ENCODE measurements at regions not wholly inside any gene's neighbourhood (a gene's known extent, or its start where the extent isn't known, plus 50 kb on each side); places are given as distances from the start of the nearest gene placed in this dataset.
A peak's percentile ranks its signal among the peaks of the same experiment; 100 is the strongest.

DNA sequence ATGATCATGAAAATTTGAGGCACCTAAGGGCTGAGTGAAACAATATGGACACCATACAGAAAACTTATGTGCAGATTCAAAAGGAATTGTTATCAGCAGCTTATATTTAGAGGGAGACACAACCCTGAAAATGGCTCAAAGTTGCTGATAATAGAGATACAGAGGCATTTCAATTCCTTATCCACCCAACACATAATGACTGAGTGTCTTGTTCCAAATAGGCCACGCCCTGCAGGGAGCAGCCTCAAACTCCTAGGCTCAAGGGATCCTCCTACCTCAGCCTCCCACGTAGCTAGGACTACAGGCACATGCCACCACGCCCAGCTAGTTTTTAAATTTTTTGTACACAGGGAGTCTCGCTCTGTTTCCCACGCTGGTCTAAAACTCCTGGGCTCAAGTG, 79.0 kb downstream of the LBH start:
- DNase-seq = no peak

DNA sequence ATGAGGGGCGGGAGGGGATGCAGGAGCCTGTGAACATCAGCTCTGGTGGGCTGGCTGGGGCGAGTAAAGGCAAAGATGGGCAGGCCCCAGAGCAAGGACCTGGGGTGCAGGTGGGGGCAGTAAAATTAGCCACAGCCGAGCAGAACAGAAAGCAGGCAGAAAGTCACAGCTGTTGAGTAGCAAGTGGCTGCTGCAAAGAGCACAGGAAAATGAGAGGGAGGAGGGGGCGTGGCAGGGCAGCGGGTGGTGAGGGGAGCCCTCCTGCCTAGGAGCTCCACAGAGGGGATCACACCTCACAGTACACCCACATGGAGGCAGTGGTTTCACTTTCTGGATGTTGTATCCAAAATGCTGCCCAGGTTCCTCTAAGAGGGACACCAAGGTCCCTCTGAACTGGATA, 79.6 kb downstream of the LBH start:
- DNase-seq = no peak

DNA sequence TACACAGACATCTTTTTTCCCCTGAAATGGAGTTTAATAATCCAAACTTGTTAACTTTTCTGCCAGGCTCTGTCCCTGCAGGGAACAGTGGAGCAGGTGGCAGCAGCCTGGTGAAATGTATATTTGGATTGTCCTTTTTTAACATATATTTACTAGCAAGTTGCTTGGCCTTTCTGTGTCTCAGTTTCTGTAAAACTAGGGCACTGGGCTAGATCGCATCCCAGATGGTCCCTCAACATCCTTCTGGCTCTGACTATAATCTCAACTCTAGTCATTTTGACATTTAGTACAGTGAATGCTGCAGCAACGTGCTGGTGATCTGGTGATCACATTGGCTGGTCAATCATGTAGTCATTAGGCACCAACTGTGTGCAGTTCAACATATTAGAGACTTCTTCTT, 80.4 kb downstream of the LBH start:
- no peak for DNase-seq

- DNase-seq = no peak
Measured at GRCh38 chr2:30312916-30313315, 81.6 kb downstream of the LBH start.

DNA sequence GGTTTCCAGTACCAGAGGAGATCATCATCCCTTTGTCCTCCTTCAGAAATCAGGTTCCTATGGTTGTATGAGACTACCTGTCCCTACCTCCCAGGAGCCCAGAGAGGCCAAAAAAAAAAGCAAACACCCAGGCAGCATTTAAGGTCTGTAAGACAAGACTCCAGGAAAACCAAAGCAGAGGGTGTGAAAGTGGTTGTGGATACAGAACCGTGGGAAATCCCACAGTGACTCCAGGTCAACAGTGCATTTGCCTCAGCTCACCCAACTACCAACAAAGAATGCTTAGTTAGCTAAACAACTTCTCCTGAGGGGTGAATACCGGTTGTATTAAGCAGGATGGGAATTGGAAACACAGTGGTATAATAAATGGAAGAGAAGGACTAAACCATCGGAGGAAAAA, 83.6 kb downstream of the LBH start:
- DNase-seq = no peak

DNA sequence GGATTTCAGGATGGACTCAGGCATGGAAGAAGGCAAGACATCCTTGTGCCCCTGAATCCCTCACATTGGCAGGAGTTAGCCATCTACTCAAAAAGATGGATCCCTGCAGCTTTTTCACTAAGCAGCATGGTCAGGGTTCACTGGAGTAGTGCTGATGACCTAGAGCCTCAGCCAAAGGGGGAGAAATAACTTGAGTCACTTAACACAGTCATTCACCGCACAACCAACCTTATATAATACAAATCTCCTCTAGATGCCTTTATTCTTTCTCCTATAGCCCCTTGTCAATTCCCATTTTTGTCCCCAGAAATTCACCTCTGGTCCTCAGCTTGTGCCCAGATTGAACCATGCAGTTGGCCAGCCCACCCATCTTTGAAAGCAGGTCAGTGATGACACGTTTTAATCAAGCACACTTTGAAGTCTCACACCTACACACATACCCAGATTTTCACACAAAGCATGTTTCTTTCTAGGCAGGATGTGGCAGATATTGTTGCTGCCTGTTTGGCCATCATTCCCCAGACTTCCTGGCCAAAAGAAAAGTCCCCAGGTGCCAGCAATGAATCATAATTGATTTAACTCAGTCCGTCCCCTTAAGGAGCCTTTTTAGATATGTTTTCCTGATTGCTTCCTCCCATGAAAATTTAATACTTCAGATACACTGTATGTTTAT, 84.2 kb downstream of the LBH start:
- no peak for DNase-seq

GRCh38 chr2:30316408-30316807, 85.1 kb downstream of the LBH start:
- DNase-seq = no peak

DNA sequence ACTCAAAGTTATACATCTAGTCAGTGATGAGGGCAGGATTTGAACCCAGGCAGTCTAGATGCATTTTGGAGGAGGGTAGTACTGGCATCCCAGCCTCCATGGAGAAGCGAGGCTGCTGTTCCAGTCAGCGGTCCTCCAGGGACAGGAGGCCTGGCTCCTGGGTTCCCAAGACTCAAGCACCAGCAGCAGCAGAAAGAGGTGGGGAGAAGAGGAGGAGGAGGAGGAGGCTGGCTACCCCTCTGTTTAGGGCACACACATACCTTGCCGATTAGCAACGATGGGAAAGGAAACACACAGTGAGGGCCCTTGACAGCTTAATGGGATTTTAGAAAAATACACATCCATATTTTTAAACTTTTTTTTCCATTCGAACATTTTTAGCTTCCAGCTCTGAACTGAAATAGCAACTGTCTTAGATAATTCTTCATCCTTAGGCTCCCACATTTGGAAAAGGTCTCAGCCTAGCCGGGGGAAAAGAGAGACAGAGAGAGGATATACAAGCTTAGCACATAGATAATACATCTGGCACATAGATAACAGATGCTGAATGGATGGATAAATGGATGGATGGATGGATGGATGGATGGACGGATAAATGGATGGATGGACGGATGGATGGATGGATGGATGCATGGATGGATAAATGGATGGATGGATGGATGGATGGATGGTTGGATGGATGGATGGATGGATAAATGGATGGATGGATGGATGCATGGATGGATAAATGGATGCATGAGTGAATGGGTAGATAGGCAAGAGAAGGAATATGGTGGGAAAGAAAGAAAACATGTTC, 87.9 kb downstream of the LBH start:
- DNase-seq = no peak

DNA sequence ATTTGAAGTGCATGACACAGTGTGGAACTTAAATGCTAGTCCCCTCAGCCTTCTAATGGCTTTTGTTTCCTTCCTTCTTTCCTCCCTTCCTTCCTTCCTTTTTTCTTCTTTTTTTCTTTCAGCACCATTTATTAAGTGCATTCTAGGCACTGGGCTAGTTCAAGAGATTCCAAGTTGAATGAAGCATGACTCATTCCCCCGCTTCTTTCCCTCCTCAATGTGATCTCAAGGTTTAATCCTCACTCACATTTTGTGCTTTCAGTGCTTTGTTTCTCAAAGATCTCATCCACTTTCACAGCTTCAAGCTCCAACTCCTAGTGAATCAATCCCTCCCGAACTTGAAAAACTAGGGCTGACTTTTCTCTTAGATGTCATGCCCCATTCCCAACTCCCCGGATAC, 90.1 kb downstream of the LBH start:
- DNase-seq = no peak

- no peak for DNase-seq
Measured at GRCh38 chr2:30323499-30323898, 92.2 kb downstream of the LBH start.

DNA sequence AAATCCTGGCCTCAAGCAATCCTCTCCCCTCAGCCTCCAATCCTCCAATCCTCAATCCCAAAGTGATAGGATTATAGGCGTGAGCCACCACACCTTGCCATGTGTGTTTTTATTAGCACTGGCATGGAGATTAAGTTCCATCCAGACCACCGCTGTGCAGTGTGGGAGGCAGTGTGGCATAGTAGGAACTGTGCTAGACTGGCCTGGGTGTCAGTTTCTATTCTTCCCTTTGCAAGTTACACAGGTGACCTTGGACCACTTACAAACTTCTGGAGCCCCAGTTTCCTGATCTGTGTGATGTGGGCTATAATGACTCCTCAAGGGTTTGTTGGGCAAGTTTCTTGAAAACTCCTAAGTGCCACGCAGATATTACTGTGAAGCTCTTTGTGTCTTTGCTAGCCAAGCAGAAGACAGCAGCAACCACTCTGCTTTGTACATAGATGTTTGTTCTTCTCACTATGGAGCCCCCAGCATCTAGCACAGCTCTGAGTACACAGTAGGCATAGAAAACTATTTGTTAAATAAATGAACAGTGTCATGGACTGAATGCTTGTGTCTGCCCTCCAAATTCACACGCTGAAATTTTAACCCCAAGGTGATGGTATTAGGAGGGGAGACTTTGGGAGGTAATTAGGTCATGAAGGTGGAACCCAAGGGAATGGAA, 93.0 kb downstream of the LBH start:
- no peak for DNase-seq

DNA sequence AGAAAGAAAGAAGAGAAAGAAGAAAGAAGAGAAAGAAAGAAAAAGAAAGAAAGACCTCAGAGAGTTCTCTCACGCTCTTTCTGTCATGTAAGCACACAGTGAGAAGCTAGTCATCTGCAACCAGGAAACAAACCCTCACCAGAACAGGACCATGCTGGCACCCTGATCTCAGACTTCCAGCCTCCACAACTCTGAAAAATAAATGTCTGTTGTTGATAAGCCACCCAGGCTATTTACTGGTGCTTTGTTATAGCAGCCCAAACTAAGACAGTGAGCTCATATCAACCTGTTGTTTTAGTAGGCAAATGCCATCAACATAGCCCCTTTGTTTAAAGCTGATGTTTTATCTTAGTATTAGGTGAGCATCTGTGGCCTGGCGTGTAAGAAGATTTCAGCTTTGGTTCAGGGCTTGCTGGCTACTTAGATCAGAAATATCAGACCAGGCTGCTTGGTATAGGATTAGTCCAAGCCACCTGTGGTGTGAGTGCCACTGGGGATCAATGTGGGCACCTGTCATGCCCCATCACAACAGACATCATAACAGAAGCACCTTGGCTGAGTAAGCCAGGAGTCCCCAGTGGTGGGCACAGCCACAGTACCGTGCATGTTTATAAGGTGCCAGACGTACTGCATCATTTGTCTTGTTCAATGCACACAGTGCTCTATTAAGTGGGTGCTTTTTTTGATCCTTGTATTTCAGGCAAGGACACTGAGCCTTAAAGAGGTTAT, 94.4 kb downstream of the LBH start:
- DNase-seq = no peak

- no peak for DNase-seq
Measured at GRCh38 chr2:30326497-30326896, 95.2 kb downstream of the LBH start.

DNA sequence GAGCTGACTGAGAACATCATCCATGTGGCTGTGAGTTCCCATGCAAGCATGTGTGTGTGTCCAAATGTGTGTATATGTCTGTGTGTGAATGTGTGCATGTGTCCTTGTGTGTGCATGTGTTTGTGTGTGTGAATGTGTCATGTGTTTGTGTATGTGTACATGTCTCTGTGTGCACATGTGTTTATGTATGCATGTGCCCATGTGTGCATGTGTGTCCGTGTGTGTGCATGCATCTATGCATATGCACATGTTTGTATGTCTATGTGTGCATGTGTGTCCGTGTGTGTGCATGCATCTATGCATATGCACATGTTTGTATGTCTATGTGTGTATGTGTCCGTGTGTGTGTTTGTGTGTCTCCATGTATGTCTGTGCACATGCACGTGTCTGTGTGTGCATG, 99.7 kb downstream of the LBH start:
- DNase-seq = no peak

- no peak for DNase-seq
Measured at GRCh38 chr2:30331869-30332268, 100.5 kb downstream of the LBH start.

DNA sequence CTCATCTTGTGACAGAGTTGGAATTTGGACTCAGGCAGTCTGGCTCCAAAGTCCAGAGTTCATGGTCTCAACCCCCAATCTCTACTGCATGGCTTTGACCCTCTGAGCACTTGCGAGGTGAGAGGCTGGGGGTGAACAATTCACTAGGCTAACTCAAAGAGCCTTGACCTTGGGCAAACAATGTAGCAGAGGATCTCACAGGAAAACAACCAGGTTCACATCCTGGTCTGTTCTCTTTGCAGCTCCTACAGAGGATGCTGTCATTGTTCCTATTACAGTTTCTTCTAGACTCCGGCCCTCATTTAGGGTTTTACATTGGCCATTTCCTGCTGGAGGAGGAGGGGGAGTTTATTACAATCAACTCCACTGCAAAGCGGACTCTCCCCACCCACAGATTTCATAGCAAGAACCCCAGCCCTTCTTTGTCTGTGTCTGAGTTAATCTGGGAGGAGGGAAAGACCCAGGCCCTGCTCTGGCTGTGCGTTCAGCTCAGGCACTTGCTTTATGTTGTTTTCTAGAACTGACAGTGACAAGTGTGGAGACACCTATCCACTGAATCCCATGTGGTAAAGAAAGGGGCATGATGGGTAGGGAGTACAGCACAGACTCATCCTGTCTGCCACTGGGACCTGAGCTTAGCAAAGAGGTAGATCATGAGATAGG, 101.6 kb downstream of the LBH start:
- no peak for DNase-seq

GRCh38 chr2:30334762-30335363, 103.5 kb downstream of the LBH start:
- no peak for DNase-seq

GRCh38 chr2:30336084-30336483, 104.8 kb downstream of the LBH start:
- no peak for DNase-seq

- peak; percentile 15 for DNase-seq
Measured at GRCh38 chr2:30336978-30337841, 105.9 kb downstream of the LBH start.

DNA sequence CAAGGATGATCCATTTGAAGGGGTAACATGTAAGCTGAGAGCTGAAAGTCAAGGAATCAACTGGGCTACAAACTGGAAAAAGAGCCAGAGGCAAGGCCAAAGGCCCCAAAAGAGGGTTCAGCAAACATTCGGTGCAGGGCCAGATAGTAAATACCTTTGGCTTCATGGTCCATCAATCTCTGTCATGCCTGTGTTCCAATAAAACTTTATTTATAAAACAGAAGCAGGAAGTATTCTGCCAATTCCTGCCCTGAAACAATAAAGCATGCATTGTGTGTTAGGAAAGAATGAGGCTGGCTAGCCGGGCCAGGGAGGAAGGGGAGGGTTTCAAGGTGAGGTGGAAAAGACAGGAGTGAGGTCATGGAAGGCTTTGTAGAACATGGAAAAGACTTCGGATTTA, 107.1 kb downstream of the LBH start:
- DNase-seq = no peak

DNA sequence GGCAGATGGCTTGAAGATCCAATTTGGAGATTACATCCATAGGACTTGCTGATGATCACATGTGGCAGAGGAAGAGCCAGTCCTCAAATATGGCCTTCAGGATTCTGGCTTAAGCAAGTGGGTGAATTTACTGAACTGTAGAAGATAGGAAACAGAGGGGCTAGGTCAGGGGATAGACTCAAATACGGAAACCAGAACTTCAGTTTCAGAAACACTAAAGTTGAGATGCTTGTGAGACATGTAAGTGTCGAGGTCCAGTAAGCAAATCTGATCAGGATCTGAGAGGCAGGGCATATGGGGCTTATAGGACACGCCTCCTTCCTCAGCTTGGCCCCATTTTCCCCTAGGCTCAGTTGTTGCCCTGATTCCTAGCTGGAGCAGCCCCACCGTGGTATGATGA, 107.7 kb downstream of the LBH start:
- no peak for DNase-seq
